Endodermal cell (in vitro differentiated cells): ENCODE measurements at regions not wholly inside any gene's neighbourhood (a gene's known extent, or its start where the extent isn't known, plus 50 kb on each side); places are given as distances from the start of the nearest gene placed in this dataset.
"Not testable (repeated sequence)": the region's sequence is repeated elsewhere in the genome, so short reads cannot be mapped to it uniquely, and the experiment has no call there.

ENCODE experiments used
- DNase-seq: peaks from one replicate; pipeline ENCODE4 v3.0.0-alpha.2; 2017
- H3K27ac ChIP-seq: 2 replicates; pipeline ENCODE4 v1.5.1; 2013; ENCODE audit warnings: mild to moderate bottlenecking, low read depth, low read length, moderate library complexity
- H3K27me3 ChIP-seq: 2 replicates; pipeline ENCODE4 v1.6.1; 2013; ENCODE audit warnings: mild to moderate bottlenecking, low read length, moderate library complexity; ENCODE audit not compliant: insufficient read depth, control insufficient read depth, poor library complexity, severe bottlenecking
- H3K36me3 ChIP-seq: 2 replicates; pipeline ENCODE4 v1.7.0; 2013; ENCODE audit warnings: mild to moderate bottlenecking, low read length, moderate library complexity; ENCODE audit not compliant: control insufficient read depth, insufficient read depth
- H3K4me1 ChIP-seq: one replicate; pipeline ENCODE4 v1.7.0; 2013; ENCODE audit warnings: low read length; ENCODE audit not compliant: control insufficient read depth, insufficient read depth
- H3K4me3 ChIP-seq: 2 replicates; pipeline ENCODE4 v1.5.1; 2013; ENCODE audit warnings: mild to moderate bottlenecking, low read length, moderate library complexity
- H3K9ac ChIP-seq: 2 replicates; pipeline ENCODE4 v1.6.1; 2013; ENCODE audit warnings: mild to moderate bottlenecking, low read length, moderate library complexity; ENCODE audit not compliant: poor library complexity, severe bottlenecking; ENCODE audit errors: extremely low read depth
- H3K9me3 ChIP-seq: 2 replicates; pipeline ENCODE4 v1.6.1; 2013; ENCODE audit warnings: mild to moderate bottlenecking, low read length, moderate library complexity; ENCODE audit not compliant: control insufficient read depth
- H3K27ac Mint-ChIP-seq: 2 replicates; pipeline ENCODE4 v1.8.0; 2020; ENCODE audit warnings: mixed read lengths
- H3K27me3 Mint-ChIP-seq: 2 replicates; pipeline ENCODE4 v1.8.0; 2021; ENCODE audit warnings: mild to moderate bottlenecking, mixed read lengths; ENCODE audit not compliant: insufficient read depth
- H3K36me3 Mint-ChIP-seq: 2 replicates; pipeline ENCODE4 v1.8.0; 2020; ENCODE audit warnings: low read depth, mixed read lengths
- H3K4me1 Mint-ChIP-seq: 2 replicates; pipeline ENCODE4 v1.8.0; 2020; ENCODE audit warnings: mixed read lengths
- H3K4me3 Mint-ChIP-seq: 2 replicates; pipeline ENCODE4 v1.8.0; 2020; ENCODE audit warnings: mild to moderate bottlenecking, moderate library complexity, mixed read lengths
- H3K9me3 Mint-ChIP-seq: 2 replicates; pipeline ENCODE4 v1.8.0; 2020; ENCODE audit warnings: mild to moderate bottlenecking, mixed read lengths
- WGBS, 2 experiments: methylation state at CpG; one replicate each; pipeline versions ENCODE4 v1.1.5 to v1.1.7; 2013; ENCODE audit warnings: missing lambda C conversion rate in 2 of 2, mixed read lengths in 1 of 2; ENCODE audit not compliant: insufficient coverage in 1 of 2, insufficient read length in 1 of 2; 5-methylcytosine and 5-hydroxymethylcytosine counted together
- TF ChIP-seq, protein P1 (sequence below): fragments of 200-600 bp; sonication (generic); conservative IDR thresholded peaks from 2 replicates; pipeline ENCODE4 v1.5.0; 2021; ENCODE audit warnings: antibody characterized with exemption, mild to moderate bottlenecking

DNA sequence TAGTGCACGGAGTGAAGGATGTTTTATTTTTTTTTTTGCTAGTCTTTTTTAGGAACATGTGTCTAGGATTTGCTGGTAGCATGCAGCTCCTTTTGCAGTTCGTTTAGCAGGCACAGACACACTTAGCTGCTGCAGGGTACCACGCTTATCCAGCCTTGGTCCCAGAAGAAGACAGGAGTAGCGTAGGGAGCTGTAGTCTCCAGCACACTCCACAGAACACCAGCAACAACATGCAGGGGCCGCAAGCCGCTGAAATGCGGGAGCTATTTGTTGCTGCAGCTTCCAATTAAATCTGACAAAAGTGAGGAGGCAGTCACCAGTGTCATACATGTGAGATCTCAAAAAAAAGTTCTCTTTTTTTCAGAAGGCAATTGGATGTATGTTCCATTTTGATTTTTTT lies 486.2 kb upstream of the KLF6 start:
- H3K9me3 Mint-ChIP-seq: peaks cover 22% of the 10 kb centered on the region
- Histone ChIP-seq H3K4me3 (peak overlapping the region; percentile 42), H3K27ac (no peak overlapping the region), H3K36me3 (no peaks in the 10 kb centered on the region), H3K9me3 (peaks cover 18% of the 10 kb centered on the region), H3K4me1 (no peaks in the 10 kb centered on the region), H3K9ac (no peak overlapping the region), H3K27me3 (no peaks in the 10 kb centered on the region)
- DNase-seq: peak; percentile 52
- TF ChIP-seq, protein P1, sequence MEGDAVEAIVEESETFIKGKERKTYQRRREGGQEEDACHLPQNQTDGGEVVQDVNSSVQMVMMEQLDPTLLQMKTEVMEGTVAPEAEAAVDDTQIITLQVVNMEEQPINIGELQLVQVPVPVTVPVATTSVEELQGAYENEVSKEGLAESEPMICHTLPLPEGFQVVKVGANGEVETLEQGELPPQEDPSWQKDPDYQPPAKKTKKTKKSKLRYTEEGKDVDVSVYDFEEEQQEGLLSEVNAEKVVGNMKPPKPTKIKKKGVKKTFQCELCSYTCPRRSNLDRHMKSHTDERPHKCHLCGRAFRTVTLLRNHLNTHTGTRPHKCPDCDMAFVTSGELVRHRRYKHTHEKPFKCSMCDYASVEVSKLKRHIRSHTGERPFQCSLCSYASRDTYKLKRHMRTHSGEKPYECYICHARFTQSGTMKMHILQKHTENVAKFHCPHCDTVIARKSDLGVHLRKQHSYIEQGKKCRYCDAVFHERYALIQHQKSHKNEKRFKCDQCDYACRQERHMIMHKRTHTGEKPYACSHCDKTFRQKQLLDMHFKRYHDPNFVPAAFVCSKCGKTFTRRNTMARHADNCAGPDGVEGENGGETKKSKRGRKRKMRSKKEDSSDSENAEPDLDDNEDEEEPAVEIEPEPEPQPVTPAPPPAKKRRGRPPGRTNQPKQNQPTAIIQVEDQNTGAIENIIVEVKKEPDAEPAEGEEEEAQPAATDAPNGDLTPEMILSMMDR: no peak
- H3K36me3 Mint-ChIP-seq: no peaks in the 10 kb centered on the region
- no peaks in the 10 kb centered on the region for H3K27me3 Mint-ChIP-seq
- WGBS, 2 experiments: 90 to 91% methylated on average over 3 to 7 of the region's 7 CpGs
- no peaks in the 10 kb centered on the region for H3K4me1 Mint-ChIP-seq
- H3K4me3 Mint-ChIP-seq: no peak overlapping the region
- H3K27ac Mint-ChIP-seq: no peak overlapping the region

DNA sequence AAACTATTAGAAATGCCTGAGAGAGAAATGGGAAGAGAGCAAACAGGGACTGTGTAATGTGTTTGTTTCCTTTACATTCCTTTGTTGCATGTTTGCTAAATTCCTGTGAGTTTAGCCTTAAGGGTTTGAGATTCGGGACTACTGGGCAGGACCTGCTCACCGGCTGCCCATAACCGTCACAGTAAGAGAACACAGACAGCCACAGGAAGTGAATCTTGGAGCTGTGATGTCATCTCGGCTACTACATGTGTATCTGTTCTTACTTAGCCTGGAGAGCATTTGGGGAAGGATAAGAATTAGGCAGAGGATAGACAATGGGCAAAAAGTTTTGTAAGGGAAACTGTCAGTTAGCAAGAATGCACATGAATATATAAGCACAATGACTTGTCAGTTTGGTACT lies 485.1 kb upstream of the KLF6 start:
- Histone ChIP-seq H3K36me3 (no peaks in the 10 kb centered on the region), H3K9me3 (peaks cover 18% of the 10 kb centered on the region), H3K27ac (no peak overlapping the region), H3K9ac (no peak overlapping the region), H3K4me1 (no peaks in the 10 kb centered on the region), H3K27me3 (no peaks in the 10 kb centered on the region), H3K4me3 (no peak overlapping the region)
- no peaks in the 10 kb centered on the region for H3K36me3 Mint-ChIP-seq
- peaks cover 22% of the 10 kb centered on the region for H3K9me3 Mint-ChIP-seq
- no peak overlapping the region for H3K27ac Mint-ChIP-seq
- H3K4me1 Mint-ChIP-seq: no peaks in the 10 kb centered on the region
- no peak for DNase-seq
- no peak overlapping the region for H3K4me3 Mint-ChIP-seq
- TF ChIP-seq, protein P1: no peak
- H3K27me3 Mint-ChIP-seq: no peaks in the 10 kb centered on the region
- WGBS, 2 experiments: 92 to 100% methylated on average over 2 to 4 of the region's 4 CpGs

DNA sequence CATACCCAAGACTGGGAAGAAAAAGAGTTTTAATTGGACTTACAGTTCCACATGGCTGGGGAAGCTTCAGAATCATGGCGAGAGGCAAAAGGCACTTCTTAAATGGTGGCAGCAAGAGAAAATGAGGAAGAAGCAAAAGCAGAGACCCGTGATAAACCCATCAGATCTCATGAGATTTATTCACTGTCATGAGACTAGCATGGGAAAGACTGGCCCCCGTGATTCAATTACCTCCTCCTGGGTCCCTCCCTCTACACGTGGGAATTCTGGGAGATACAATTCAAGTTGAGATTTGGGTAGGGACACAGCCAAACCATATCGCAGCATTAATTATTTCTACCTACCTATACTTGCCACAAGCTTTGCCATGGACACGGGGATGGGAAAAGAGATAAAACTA lies 483.5 kb upstream of the KLF6 start:
- not testable (repeated sequence) for H3K4me1 Mint-ChIP-seq, H3K27ac ChIP-seq, H3K4me1 ChIP-seq, H3K27me3 ChIP-seq, H3K4me3 Mint-ChIP-seq, DNase-seq, H3K36me3 ChIP-seq, H3K36me3 Mint-ChIP-seq, H3K9ac ChIP-seq, H3K4me3 ChIP-seq, H3K27ac Mint-ChIP-seq, H3K27me3 Mint-ChIP-seq
- H3K9me3 Mint-ChIP-seq: peaks cover 22% of the 10 kb centered on the region
- 90 to 92% methylated on average over 2 to 6 of the region's 6 CpGs for WGBS, 2 experiments
- peaks cover 18% of the 10 kb centered on the region for H3K9me3 ChIP-seq

DNA sequence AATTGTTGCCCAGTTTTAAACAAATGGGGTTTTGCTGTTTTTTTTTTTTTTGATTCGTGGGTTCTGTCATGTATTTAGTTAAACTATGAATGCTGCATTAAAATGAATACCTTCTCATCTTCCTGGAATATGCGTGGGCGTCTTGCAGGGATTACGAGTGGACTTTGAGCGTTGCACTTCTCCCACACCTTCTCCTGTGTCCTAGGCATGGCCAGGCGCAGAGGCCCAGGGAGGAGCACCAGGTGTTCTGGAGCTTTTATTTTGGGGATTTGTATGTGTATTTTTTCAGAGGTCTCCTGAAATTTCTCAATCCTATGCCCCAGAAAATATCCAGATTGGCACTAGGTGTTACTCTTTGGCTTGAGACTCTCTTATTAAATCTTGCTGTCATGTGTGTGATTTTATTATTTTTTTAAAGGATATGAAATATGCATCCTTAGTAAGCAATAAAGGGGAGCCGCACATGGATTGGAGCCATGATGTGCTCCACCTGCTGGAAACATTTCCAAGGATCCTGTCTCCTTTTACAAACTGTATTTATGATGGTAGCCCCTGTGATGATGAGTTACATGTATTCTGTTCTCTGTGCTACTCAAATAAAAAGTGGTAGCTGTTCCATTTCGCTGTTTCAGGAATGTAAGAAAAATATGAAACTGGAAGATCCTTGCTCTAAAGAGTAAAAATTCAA lies 482.2 kb upstream of the KLF6 start:
- WGBS, 2 experiments: 88 to 92% methylated on average over 1 to 8 of the region's 8 CpGs
- no peak for DNase-seq
- no peaks in the 10 kb centered on the region for H3K27me3 ChIP-seq
- no peak overlapping the region for H3K27ac ChIP-seq
- Mint-ChIP-seq H3K27me3 (no peaks in the 10 kb centered on the region), H3K4me3 (no peak overlapping the region), H3K36me3 (no peaks in the 10 kb centered on the region), H3K4me1 (no peaks in the 10 kb centered on the region), H3K27ac (no peak overlapping the region), H3K9me3 (peaks cover 22% of the 10 kb centered on the region)
- peaks cover 18% of the 10 kb centered on the region for H3K9me3 ChIP-seq
- H3K9ac ChIP-seq: no peak overlapping the region
- TF ChIP-seq, protein P1: peak; percentile 47
- no peaks in the 10 kb centered on the region for H3K36me3 ChIP-seq
- no peaks in the 10 kb centered on the region for H3K4me1 ChIP-seq
- no peak overlapping the region for H3K4me3 ChIP-seq
